A673 (cell line): ENCODE measurements at regions not wholly inside any gene's neighbourhood (a gene's known extent, or its start where the extent isn't known, plus 50 kb on each side); places are given as distances from the start of the nearest gene placed in this dataset.

Experiments used
- BruUV-seq: library from RNA; stranded (reverse); fragments of 400-500 nt; replicated peaks from 2 replicates; lab custom pipeline; 2021; lab: Mats Ljungman, UMichigan
- CTCF ChIA-PET: fragments of 300-600 bp; sonication (Branson Sonifier 250); formaldehyde crosslinking; loops from one replicate; lab custom pipeline; 2022; ENCODE audit warnings: antibody characterized with exemption; lab: Charles Lee
- POLR2A ChIA-PET: fragments of 300-600 bp; sonication (Branson Sonifier 250); formaldehyde crosslinking; loops from one replicate; lab custom pipeline; 2022; ENCODE audit warnings: antibody characterized with exemption; ENCODE audit not compliant: low non-redundant PET; lab: Charles Lee
- DNase-seq: peaks from one replicate; pipeline ENCODE4 v3.0.0-alpha.2; 2015; ENCODE audit warnings: low spot score
- H3K27ac ChIP-seq: fragments of 200-600 bp; sonication (generic); 2 replicates; pipeline ENCODE4 v1.5.1; 2016; ENCODE audit warnings: mixed run types, low read depth, mild to moderate bottlenecking, mixed read lengths, antibody characterized with exemption, low read length; ENCODE audit not compliant: poor library complexity, severe bottlenecking
- H3K27me3 ChIP-seq: fragments of 200-600 bp; sonication (generic); replicated peaks from 2 replicates; pipeline ENCODE4 v1.6.1; 2017; ENCODE audit warnings: mixed run types, low read depth, mild to moderate bottlenecking, mixed read lengths, antibody characterized with exemption, low read length; ENCODE audit not compliant: insufficient read depth, poor library complexity
- H3K36me3 ChIP-seq: fragments of 200-600 bp; sonication (generic); 2 replicates; pipeline ENCODE4 v1.6.1; 2016; ENCODE audit warnings: mixed run types, mild to moderate bottlenecking, mixed read lengths, antibody characterized with exemption, low read length; ENCODE audit not compliant: insufficient read depth, poor library complexity, severe bottlenecking
- H3K4me1 ChIP-seq: fragments of 200-600 bp; sonication (generic); 2 replicates; pipeline ENCODE4 v1.6.1; 2017; ENCODE audit warnings: mixed run types, mild to moderate bottlenecking, mixed read lengths, antibody characterized with exemption, low read length; ENCODE audit not compliant: insufficient read depth, poor library complexity, severe bottlenecking
- H3K4me3 ChIP-seq: fragments of 200-600 bp; sonication (generic); 2 replicates; pipeline ENCODE4 v1.5.1; 2016; ENCODE audit warnings: low read depth, mixed run types, mild to moderate bottlenecking, mixed read lengths, low read length; ENCODE audit not compliant: poor library complexity, severe bottlenecking
- H3K9me3 ChIP-seq: fragments of 200-600 bp; sonication (generic); 2 replicates; pipeline ENCODE4 v1.6.1; 2016; ENCODE audit warnings: mixed run types, low read depth, mild to moderate bottlenecking, mixed read lengths, antibody characterized with exemption, low read length; ENCODE audit not compliant: poor library complexity, severe bottlenecking
- CTCF ChIP-seq: fragments of 300-800, 200-600 bp; sonication (generic); conservative IDR thresholded peaks from 2 replicates; pipeline ENCODE4 v1.5.1; 2017; ENCODE audit warnings: low read depth, mild to moderate bottlenecking, antibody characterized with exemption, low read length, moderate library complexity, mixed read lengths
- EZH2 ChIP-seq: fragments of 200-600 bp; sonication (generic); IDR thresholded peaks from 2 replicates; pipeline ENCODE4 v1.6.1; 2017; ENCODE audit warnings: borderline replicate concordance, low read depth, mild to moderate bottlenecking, mixed read lengths, antibody characterized with exemption, low read length; ENCODE audit not compliant: poor library complexity, severe bottlenecking
- intact Hi-C: fragments of 100-400 bp; cut with micrococcal nuclease; formaldehyde crosslinking; loops from one replicate; pipeline ENCODE4 v1.10.0; 2022; ENCODE audit not compliant: unreplicated experiment

GRCh38 chr2:100639588-100640390, 77.0 kb downstream of the PDCL3 start:
- Histone ChIP-seq H3K36me3 (no peaks in the 10 kb centered on the region), H3K4me3 (no peak overlapping the region), H3K27ac (no peak overlapping the region), H3K9me3 (no peaks in the 10 kb centered on the region), H3K4me1 (no peaks in the 10 kb centered on the region), H3K27me3 (peaks cover 34% of the 10 kb centered on the region)
- BruUV-seq, result no TSS peak
- intact Hi-C loops, result no loop called here
- POLR2A ChIA-PET, result no interaction called here
- TF ChIP-seq EZH2, result no peak
- TF ChIP-seq CTCF, result no peak
- DNase-seq, result no peak
- CTCF ChIA-PET, result no interaction called here

DNA sequence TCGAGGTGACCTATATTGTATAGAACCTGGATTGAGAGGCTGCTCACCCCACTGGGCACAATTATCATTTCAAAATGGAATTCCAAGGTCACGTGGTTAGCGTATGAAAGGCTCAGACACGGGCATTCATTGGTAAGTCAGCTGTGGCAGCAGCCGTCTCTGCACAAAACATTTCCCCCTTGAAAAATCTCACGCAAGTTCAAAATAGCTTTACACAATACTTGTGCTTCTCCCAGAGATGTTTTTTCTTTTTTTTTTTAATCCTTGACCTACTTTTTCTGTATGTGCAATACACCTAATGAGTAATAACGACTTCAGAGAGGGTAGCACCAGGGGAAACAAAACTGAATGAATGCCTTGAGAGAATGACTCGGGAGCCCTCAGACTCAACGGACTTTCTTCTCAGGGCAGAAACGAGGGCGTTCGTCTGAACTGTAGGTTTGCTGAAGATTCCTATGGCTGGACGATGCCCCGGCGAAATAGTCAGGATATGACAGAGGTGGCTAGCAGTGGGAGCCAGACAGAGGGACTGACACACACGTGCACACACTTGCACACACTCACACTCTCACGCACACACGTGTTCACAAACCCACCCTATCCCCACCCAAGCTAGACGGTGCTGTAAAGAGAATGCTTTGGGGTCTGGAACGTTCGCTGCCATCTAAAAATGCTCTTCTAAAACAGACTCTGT, 77.8 kb downstream of the PDCL3 start:
- Histone ChIP-seq H3K27me3 (peaks cover 29% of the 10 kb centered on the region), H3K4me1 (no peaks in the 10 kb centered on the region), H3K36me3 (no peaks in the 10 kb centered on the region), H3K4me3 (no peak overlapping the region), H3K9me3 (no peaks in the 10 kb centered on the region), H3K27ac (no peak overlapping the region)
- no peak for DNase-seq
- ChIA-PET POLR2A (no interaction called here), CTCF (no interaction called here)
- intact Hi-C loops, result no loop called here
- TF ChIP-seq EZH2 (no peak), CTCF (no peak)
- BruUV-seq, result no TSS peak

DNA sequence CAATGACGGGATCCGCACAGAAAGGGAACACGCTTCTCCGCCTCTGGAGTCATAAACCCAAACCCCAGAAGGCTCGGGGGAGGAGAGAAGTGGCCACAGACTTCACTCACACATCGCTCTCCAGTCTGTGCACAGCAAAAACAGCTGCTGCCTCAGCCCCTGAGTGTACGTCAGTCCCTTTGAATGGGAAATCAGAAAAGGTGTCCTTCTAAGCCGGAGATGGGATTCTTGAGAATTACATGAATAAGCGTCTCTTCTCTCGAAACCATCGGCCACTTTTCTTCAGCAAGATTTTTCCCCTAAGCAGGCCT, 78.3 kb downstream of the PDCL3 start:
- TF ChIP-seq EZH2 (no peak), CTCF (no peak)
- no peak overlapping the region for H3K27ac ChIP-seq
- no peaks in the 10 kb centered on the region for H3K36me3 ChIP-seq
- ChIA-PET CTCF (no interaction called here), POLR2A (no interaction called here)
- no TSS peak for BruUV-seq
- no peak for DNase-seq
- H3K4me1 ChIP-seq, result no peaks in the 10 kb centered on the region
- H3K27me3 ChIP-seq, result peaks cover 27% of the 10 kb centered on the region
- H3K9me3 ChIP-seq, result no peaks in the 10 kb centered on the region
- no peak overlapping the region for H3K4me3 ChIP-seq
- intact Hi-C loops, result no loop called here
